Panc1 (cell line): ENCODE measurements at regions not wholly inside any gene's neighbourhood (a gene's known extent, or its start where the extent isn't known, plus 50 kb on each side); places are given as distances from the start of the nearest gene placed in this dataset.

Experiments
- ATAC-seq: fragments of 200-7000 bp; cut with Tn5 transposase; 2 replicates; pipeline ENCODE4 v1.9.1; 2020; ENCODE audit warnings: mild to moderate bottlenecking, moderate library complexity
- BruUV-seq: library from RNA; stranded (reverse); fragments of 400-500 nt; replicated peaks from 2 replicates; lab custom pipeline; 2021; lab: Mats Ljungman, UMichigan
- CTCF ChIA-PET: fragments of 300-600 bp; sonication (Branson Sonifier 250); formaldehyde crosslinking; loops from one replicate; lab custom pipeline; 2022; ENCODE audit warnings: antibody characterized with exemption; lab: Charles Lee
- POLR2A ChIA-PET: fragments of 300-600 bp; sonication (Branson Sonifier 250); formaldehyde crosslinking; loops from one replicate; lab custom pipeline; 2022; ENCODE audit warnings: antibody characterized with exemption; lab: Charles Lee
- DNase-seq: peaks from one replicate; pipeline ENCODE4 v3.0.0-alpha.2; 2010; ENCODE audit warnings: low read depth, low spot score
- H3K27ac ChIP-seq: 2 replicates; pipeline ENCODE4 v1.5.1; 2011; ENCODE audit warnings: mild to moderate bottlenecking, low read length, inconsistent platforms
- H3K27me3 ChIP-seq: fragments of 200-500 bp; sonication (Bioruptor generic); 2 replicates; pipeline ENCODE4 v1.6.0; 2014; ENCODE audit warnings: low read length, inconsistent platforms; ENCODE audit not compliant: control insufficient read depth, insufficient read depth
- H3K36me3 ChIP-seq: fragments of 200-500 bp; sonication (Bioruptor generic); 2 replicates; pipeline ENCODE4 v1.5.1; 2014; ENCODE audit warnings: inconsistent platforms, mild to moderate bottlenecking, low read length, moderate library complexity; ENCODE audit not compliant: control insufficient read depth, insufficient read depth
- H3K4me1 ChIP-seq: 2 replicates; pipeline ENCODE4 v1.5.1; 2011; ENCODE audit warnings: inconsistent platforms, mild to moderate bottlenecking, low read length, moderate library complexity; ENCODE audit not compliant: control insufficient read depth, insufficient read depth
- H3K4me3 ChIP-seq, 2 experiments: 2 replicates each; pipeline ENCODE4 v1.5.1; 2011 to 2012; ENCODE audit warnings: low read depth in 2 of 2, low read length in 2 of 2, mild to moderate bottlenecking in 2 of 2, inconsistent platforms in 1 of 2, moderate library complexity in 1 of 2
- H3K9me3 ChIP-seq: fragments of 200-500 bp; sonication (Bioruptor generic); 2 replicates; pipeline ENCODE4 v1.5.1; 2014; ENCODE audit warnings: low read depth, mild to moderate bottlenecking, inconsistent platforms, low read length, moderate library complexity; ENCODE audit not compliant: control insufficient read depth, insufficient read depth
- CTCF ChIP-seq: fragments of 450-650 bp; IDR thresholded peaks from 2 replicates; pipeline ENCODE4 v1.5.1; 2017; ENCODE audit warnings: mild to moderate bottlenecking
- POLR2AphosphoS5 ChIP-seq: IDR thresholded peaks from 2 replicates; pipeline ENCODE4 v1.6.1; 2012; ENCODE audit warnings: mild to moderate bottlenecking, low read depth, low read length, moderate library complexity
- SIN3A ChIP-seq: IDR thresholded peaks from 2 replicates; pipeline ENCODE4 v1.6.1; 2012; ENCODE audit warnings: low read depth, mild to moderate bottlenecking, low read length, moderate library complexity, borderline replicate concordance; ENCODE audit not compliant: insufficient read depth
- TCF7L2 ChIP-seq: IDR thresholded peaks from 2 replicates; pipeline ENCODE4 v1.6.1; 2011; ENCODE audit warnings: mild to moderate bottlenecking, low read depth, low read length, inconsistent platforms
- in situ Hi-C: cut with HindIII; loops from 2 replicates; pipeline ENCODE4 v1.10.0; 2016; ENCODE audit warnings: low sequenced_read_pairs, low pct_unique_long_range_greater_than_20kb
- intact Hi-C: fragments of 100-400 bp; cut with micrococcal nuclease; formaldehyde crosslinking; loops from one replicate; pipeline ENCODE4 v1.10.0; 2022; ENCODE audit not compliant: unreplicated experiment
- TF ChIP-seq, protein P1 (sequence below), 2 experiments: IDR thresholded peaks; 2 replicates each; pipeline ENCODE4 v1.6.1; 2011 to 2012; ENCODE audit warnings: low read depth in 2 of 2, control low read depth in 1 of 2, low read length in 1 of 2, mild to moderate bottlenecking in 1 of 2, moderate library complexity in 1 of 2; ENCODE audit not compliant: insufficient read depth in 1 of 2

DNA sequence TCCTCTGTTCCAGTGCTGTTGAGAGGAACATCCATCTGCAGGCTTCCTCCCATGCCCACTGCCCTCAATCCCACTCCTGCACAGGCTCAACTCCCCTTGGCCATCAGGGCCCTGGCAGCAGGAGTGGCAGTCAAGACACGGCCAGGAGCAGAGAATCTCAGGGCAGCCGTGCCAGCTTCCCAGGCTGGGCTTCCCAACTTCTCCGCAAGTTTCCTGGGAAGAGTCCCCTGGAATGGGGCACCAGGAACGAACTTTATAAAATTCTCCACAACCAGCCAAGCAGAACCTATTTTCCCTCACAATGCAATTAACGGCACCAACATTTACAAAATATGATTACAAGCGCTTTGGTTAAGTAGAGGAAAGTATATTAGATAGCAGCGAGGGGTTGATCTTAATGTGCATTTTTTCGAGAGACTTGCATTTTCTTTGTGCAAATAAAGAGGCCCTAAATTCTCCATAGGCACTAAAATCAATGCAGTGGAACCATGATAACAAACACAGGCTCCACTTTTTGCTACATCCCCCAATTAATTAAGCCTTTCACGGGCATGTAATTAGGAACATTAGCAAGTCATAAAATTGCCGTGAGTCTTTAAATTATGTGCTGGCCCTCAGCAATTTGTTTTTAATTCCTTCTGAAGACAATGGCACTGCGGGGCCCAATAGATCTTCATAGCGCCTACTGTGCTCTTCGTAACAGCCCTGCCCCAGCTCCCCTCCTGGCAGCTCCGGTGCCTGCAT is 99.9 kb upstream of the LHX1 start:
- ChIA-PET POLR2A (interaction anchor here (0.6 kb wide), 1 partner anchor 186 kb away, joined by 4 read pairs; no protein-coding TSS in a partner anchor), CTCF (no interaction called here)
- no peaks in the 10 kb centered on the region for H3K36me3 ChIP-seq
- H3K27ac ChIP-seq: no peak overlapping the region
- no peaks in the 10 kb centered on the region for H3K27me3 ChIP-seq
- TF ChIP-seq TCF7L2 (no peak), CTCF (no peak), SIN3A (no peak), POLR2AphosphoS5 (no peak)
- TF ChIP-seq, protein P1, sequence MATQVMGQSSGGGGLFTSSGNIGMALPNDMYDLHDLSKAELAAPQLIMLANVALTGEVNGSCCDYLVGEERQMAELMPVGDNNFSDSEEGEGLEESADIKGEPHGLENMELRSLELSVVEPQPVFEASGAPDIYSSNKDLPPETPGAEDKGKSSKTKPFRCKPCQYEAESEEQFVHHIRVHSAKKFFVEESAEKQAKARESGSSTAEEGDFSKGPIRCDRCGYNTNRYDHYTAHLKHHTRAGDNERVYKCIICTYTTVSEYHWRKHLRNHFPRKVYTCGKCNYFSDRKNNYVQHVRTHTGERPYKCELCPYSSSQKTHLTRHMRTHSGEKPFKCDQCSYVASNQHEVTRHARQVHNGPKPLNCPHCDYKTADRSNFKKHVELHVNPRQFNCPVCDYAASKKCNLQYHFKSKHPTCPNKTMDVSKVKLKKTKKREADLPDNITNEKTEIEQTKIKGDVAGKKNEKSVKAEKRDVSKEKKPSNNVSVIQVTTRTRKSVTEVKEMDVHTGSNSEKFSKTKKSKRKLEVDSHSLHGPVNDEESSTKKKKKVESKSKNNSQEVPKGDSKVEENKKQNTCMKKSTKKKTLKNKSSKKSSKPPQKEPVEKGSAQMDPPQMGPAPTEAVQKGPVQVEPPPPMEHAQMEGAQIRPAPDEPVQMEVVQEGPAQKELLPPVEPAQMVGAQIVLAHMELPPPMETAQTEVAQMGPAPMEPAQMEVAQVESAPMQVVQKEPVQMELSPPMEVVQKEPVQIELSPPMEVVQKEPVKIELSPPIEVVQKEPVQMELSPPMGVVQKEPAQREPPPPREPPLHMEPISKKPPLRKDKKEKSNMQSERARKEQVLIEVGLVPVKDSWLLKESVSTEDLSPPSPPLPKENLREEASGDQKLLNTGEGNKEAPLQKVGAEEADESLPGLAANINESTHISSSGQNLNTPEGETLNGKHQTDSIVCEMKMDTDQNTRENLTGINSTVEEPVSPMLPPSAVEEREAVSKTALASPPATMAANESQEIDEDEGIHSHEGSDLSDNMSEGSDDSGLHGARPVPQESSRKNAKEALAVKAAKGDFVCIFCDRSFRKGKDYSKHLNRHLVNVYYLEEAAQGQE (IDR thresholded peaks at IDR 0.05; ENCODE audit: insufficient read depth in 1 of 2, low read depth in 2 of 2, low read length in 1 of 2): no peak
- intact Hi-C loops: no loop called here
- DNase-seq: no peak
- no TSS peak for BruUV-seq
- H3K4me3 ChIP-seq: no peak overlapping the region
- no peak for ATAC-seq
- in situ Hi-C loops: no loop called here
- no peaks in the 10 kb centered on the region for H3K9me3 ChIP-seq
- no peaks in the 10 kb centered on the region for H3K4me1 ChIP-seq

- ATAC-seq (no peak), DNase-seq (no peak)
- intact Hi-C loops (no loop called here), in situ Hi-C loops (no loop called here)
- Histone ChIP-seq H3K4me1 (no peaks in the 10 kb centered on the region), H3K9me3 (no peaks in the 10 kb centered on the region), H3K36me3 (no peaks in the 10 kb centered on the region), H3K4me3 (no peak overlapping the region), H3K27ac (no peak overlapping the region), H3K27me3 (no peaks in the 10 kb centered on the region)
- BruUV-seq: no TSS peak
- ChIA-PET CTCF (no interaction called here), POLR2A (no interaction called here)
- TF ChIP-seq, protein P1 (IDR thresholded peaks at IDR 0.05; ENCODE audit: insufficient read depth in 1 of 2, low read depth in 2 of 2, low read length in 1 of 2): no peak
- TF ChIP-seq CTCF (no peak), TCF7L2 (no peak), SIN3A (no peak), POLR2AphosphoS5 (no peak)
Observed at GRCh38 chr17:36837939-36838272, 99.4 kb upstream of the LHX1 start.
